Transverse colon (tissue), 4 donors: ENCODE measurements at regions not wholly inside any gene's neighbourhood (a gene's known extent, or its start where the extent isn't known, plus 50 kb on each side); places are given as distances from the start of the nearest gene placed in this dataset.

Source experiments
- DNase-seq: peaks from one replicate; pipeline ENCODE4 v3.0.0-alpha.2; 2019
- H3K27ac ChIP-seq, 4 donors: fragments of 200-600 bp; sonication (generic); 2 replicates each; pipeline ENCODE4 v1.5.1; 2016 to 2018; ENCODE audit warnings: inconsistent platforms in 4 of 4
- H3K27me3 ChIP-seq: fragments of 200-600 bp; sonication (generic); 2 replicates; pipeline ENCODE4 v1.5.1; 2017; ENCODE audit warnings: inconsistent platforms
- H3K36me3 ChIP-seq, 4 donors: fragments of 200-600 bp; sonication (generic); 2 replicates each; pipeline ENCODE4 v1.5.1; 2017 to 2019; ENCODE audit warnings: inconsistent platforms in 4 of 4
- H3K4me1 ChIP-seq, 4 donors: fragments of 200-600 bp; sonication (generic); 2 replicates each; pipeline ENCODE4 v1.5.1; 2017 to 2020; ENCODE audit warnings: inconsistent platforms in 4 of 4
- H3K4me3 ChIP-seq, 4 donors: fragments of 200-600 bp; sonication (generic); 1 replicate in 1 of 4; 2 replicates in 3 of 4; pipeline versions ENCODE4 v1.5.1 to v1.6.1; 2017 to 2019; ENCODE audit warnings: inconsistent platforms in 4 of 4
- H3K9me3 ChIP-seq, 2 donors: fragments of 200-600 bp; sonication (generic); 2 replicates each; pipeline ENCODE4 v1.5.1; 2017 to 2019; ENCODE audit warnings: inconsistent platforms in 2 of 2
- CTCF ChIP-seq, 5 experiments: fragments of 200-600 bp in 3 of 5; fragments of 450-650 bp in 2 of 5; sonication (generic) in 3 of 5; IDR thresholded peaks; 1 replicate in 2 of 5; 2 replicates in 3 of 5; pipeline ENCODE4 v1.5.1; 2016 to 2017; ENCODE audit warnings: antibody characterized with exemption in 5 of 5, inconsistent platforms in 3 of 5, mild to moderate bottlenecking in 2 of 5, moderate library complexity in 1 of 5
- EP300 ChIP-seq: sonication (generic); formaldehyde crosslinking; IDR thresholded peaks from one replicate; pipeline ENCODE4 v1.6.1; 2017; ENCODE audit warnings: antibody characterized with exemption, low read depth
- POLR2A ChIP-seq: fragments of 450-650 bp; IDR thresholded peaks from one replicate; pipeline ENCODE4 v1.6.1; 2016; ENCODE audit warnings: antibody characterized with exemption, mild to moderate bottlenecking, moderate library complexity
- POLR2AphosphoS5 ChIP-seq, 3 donors: sonication (generic); formaldehyde crosslinking; IDR thresholded peaks; one replicate each; pipeline ENCODE4 v1.6.1; 2016; ENCODE audit warnings: antibody characterized with exemption in 3 of 3
- WGBS, 2 donors: methylation state at CpG; one replicate each; pipeline ENCODE4 v1.1.5; 2018; ENCODE audit warnings: low coverage in 1 of 2; 5-methylcytosine and 5-hydroxymethylcytosine counted together
- in situ Hi-C, 4 donors: fragments of 200-750 bp; cut with MboI; loops; one replicate each; pipeline versions ENCODE4 v1.15.0 to v1.15.1; 2017; ENCODE audit warnings: low sequenced_read_pairs in 3 of 4, low pct_ligation_motif_present in 1 of 4, low pct_unique_long_range_greater_than_20kb in 1 of 4
- intact Hi-C: fragments of 100-400 bp; cut with DNase I; formaldehyde crosslinking; loops from one replicate; pipeline ENCODE4 v1.15.1; 2023; ENCODE audit warnings: low total_unique reads

GRCh38 chr4:59685626-59686025, 1514.5 kb upstream of the ADGRL3 start:
- DNase-seq, result no peak
- Histone ChIP-seq H3K36me3 (no peaks in the 10 kb centered on the region), H3K27me3 (no peaks in the 10 kb centered on the region), H3K4me3 (no peak overlapping the region), H3K4me1 (no peaks in the 10 kb centered on the region), H3K9me3 (no peaks in the 10 kb centered on the region), H3K27ac (no peak overlapping the region)
- TF ChIP-seq POLR2A (no peak), POLR2AphosphoS5 (IDR thresholded peaks at IDR 0.05) (no peak), CTCF (IDR thresholded peaks at IDR 0.05) (no peak), EP300 (no peak)
- intact Hi-C loops (no loop called here), in situ Hi-C loops (loop anchor here in 1 of 4 donors (5.0 kb wide), 1 partner anchor 38 kb away; no protein-coding TSS in a partner anchor)
- WGBS, 2 donors, result 56 to 82% methylated on average over 1 of the region's 1 CpG

GRCh38 chr4:59689149-59689548, 1511.0 kb upstream of the ADGRL3 start:
- 73 to 82% methylated on average over 5 to 6 of the region's 6 CpGs for WGBS, 2 donors
- no peak overlapping the region for H3K4me3 ChIP-seq
- H3K4me1 ChIP-seq, result no peaks in the 10 kb centered on the region
- no peaks in the 10 kb centered on the region for H3K27me3 ChIP-seq
- H3K9me3 ChIP-seq, result no peaks in the 10 kb centered on the region
- in situ Hi-C loops, result loop anchor here in 1 of 4 donors (5.0 kb wide), 1 partner anchor 42 kb away; no protein-coding TSS in a partner anchor
- intact Hi-C loops, result no loop called here
- TF ChIP-seq EP300, result no peak
- TF ChIP-seq POLR2A, result no peak
- TF ChIP-seq CTCF (IDR thresholded peaks at IDR 0.05), result no peak
- TF ChIP-seq POLR2AphosphoS5 (IDR thresholded peaks at IDR 0.05), result no peak
- H3K27ac ChIP-seq, result no peak overlapping the region
- no peak for DNase-seq
- H3K36me3 ChIP-seq, result no peaks in the 10 kb centered on the region

GRCh38 chr4:59695355-59696053, 1504.6 kb upstream of the ADGRL3 start:
- intact Hi-C loops (no loop called here), in situ Hi-C loops (no loop called here)
- no peak for TF ChIP-seq POLR2AphosphoS5 (IDR thresholded peaks at IDR 0.05)
- no peak overlapping the region for H3K4me3 ChIP-seq
- no peaks in the 10 kb centered on the region for H3K36me3 ChIP-seq
- no peaks in the 10 kb centered on the region for H3K9me3 ChIP-seq
- DNase-seq, result no peak
- WGBS, 2 donors, result 75 to 77% methylated on average over 5 of the region's 5 CpGs
- no peak overlapping the region for H3K27ac ChIP-seq
- H3K4me1 ChIP-seq, result no peaks in the 10 kb centered on the region
- no peaks in the 10 kb centered on the region for H3K27me3 ChIP-seq

- H3K27ac ChIP-seq, result no peak overlapping the region
- H3K36me3 ChIP-seq, result no peaks in the 10 kb centered on the region
- H3K4me1 ChIP-seq, result no peaks in the 10 kb centered on the region
- no peak overlapping the region for H3K4me3 ChIP-seq
- no peaks in the 10 kb centered on the region for H3K27me3 ChIP-seq
- in situ Hi-C loops, result no loop called here
- no peak for DNase-seq
- TF ChIP-seq EP300 (no peak), CTCF (IDR thresholded peaks at IDR 0.05) (no peak), POLR2AphosphoS5 (IDR thresholded peaks at IDR 0.05) (no peak), POLR2A (no peak)
- intact Hi-C loops, result no loop called here
- 66 to 78% methylated on average over 2 of the region's 2 CpGs for WGBS, 2 donors
- H3K9me3 ChIP-seq, result no peaks in the 10 kb centered on the region
Observed at GRCh38 chr4:59698041-59698440, 1502.1 kb upstream of the ADGRL3 start.

- Histone ChIP-seq H3K9me3 (no peaks in the 10 kb centered on the region), H3K27ac (no peak overlapping the region), H3K4me1 (no peaks in the 10 kb centered on the region), H3K36me3 (no peaks in the 10 kb centered on the region), H3K4me3 (no peak overlapping the region), H3K27me3 (no peaks in the 10 kb centered on the region)
- in situ Hi-C loops (no loop called here), intact Hi-C loops (no loop called here)
- DNase-seq, result no peak
- WGBS, 2 donors, result 60 to 71% methylated on average over 2 of the region's 2 CpGs
- TF ChIP-seq POLR2A (no peak), POLR2AphosphoS5 (IDR thresholded peaks at IDR 0.05) (no peak), EP300 (no peak), CTCF (IDR thresholded peaks at IDR 0.05) (no peak)
Observed at GRCh38 chr4:59700651-59701050, 1499.5 kb upstream of the ADGRL3 start.
